ENCODE measurements at regions not wholly inside any gene's neighbourhood (a gene's known extent, or its start where the extent isn't known, plus 50 kb on each side); places are given as distances from the start of the nearest gene placed in this dataset.
"Not testable (repeated sequence)": the region's sequence is repeated elsewhere in the genome, so short reads cannot be mapped to it uniquely, and the experiment has no call there.

DNA sequence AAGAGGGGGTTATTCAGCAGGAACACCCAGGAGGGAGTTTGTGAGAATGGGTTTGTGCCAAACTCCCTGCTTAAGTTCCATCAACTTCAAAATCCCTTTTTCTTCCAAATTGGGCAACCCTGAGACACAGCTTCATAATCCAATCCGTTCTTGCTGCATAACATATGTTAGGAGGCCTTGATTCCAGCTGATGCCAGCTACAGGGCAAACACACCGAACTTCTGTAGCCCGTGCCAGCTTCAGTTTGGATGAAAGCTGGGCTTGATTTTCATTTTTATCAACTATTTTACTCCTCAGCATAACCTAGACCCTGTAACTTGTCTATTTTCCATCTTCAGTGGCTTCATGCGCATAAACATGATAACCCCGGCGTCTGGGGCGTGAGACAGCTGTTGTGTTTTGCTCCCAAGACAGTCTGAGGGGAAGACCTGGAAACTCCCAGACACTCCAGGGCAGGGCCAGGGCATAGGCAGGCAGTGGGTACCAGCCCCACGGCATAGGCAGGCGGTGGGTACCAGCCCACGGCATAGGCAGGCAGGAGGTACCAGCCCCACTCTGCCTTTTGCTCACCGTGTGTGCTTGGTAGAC, 220.4 kb downstream of the C16orf95 start:
- DNase-seq (ENCODE audit: low read depth in 2 of 2) = no peak

DNA sequence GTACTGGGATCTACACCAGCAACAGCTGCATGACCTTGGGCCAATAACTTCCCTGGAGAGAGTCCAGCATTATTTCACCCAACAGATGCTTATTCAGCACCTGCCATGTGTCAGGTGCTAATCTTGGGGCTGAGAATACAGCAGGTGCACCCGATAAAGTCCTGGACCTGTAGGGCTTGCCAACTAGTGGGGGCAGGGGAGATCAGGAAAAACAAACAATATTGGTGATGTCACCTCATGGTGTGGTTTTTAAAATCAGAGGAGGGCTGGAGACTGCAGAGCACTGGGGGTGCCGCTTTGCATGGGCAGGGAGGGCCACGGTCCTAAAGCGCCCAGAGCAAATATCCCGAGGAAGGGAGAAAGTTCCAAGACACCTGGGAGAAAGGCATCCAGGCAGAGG, 218.8 kb downstream of the C16orf95 start:
- DNase-seq (ENCODE audit: low read depth in 2 of 2) = no peak

GRCh38 chr16:87098976-87099720, 218.0 kb downstream of the C16orf95 start:
- DNase-seq (ENCODE audit: low read depth in 2 of 2) = no peak

GRCh38 chr16:87100306-87101058, 216.7 kb downstream of the C16orf95 start:
- DNase-seq (ENCODE audit: low read depth in 2 of 2) = no peak

- no peak for DNase-seq (ENCODE audit: low read depth in 2 of 2)
These were observed 215.3 kb downstream of the C16orf95 start for GRCh38 chr16:87101903-87102302.

GRCh38 chr16:87107201-87107600, 210.0 kb downstream of the C16orf95 start:
- no peak for DNase-seq (ENCODE audit: low read depth in 2 of 2)

DNA sequence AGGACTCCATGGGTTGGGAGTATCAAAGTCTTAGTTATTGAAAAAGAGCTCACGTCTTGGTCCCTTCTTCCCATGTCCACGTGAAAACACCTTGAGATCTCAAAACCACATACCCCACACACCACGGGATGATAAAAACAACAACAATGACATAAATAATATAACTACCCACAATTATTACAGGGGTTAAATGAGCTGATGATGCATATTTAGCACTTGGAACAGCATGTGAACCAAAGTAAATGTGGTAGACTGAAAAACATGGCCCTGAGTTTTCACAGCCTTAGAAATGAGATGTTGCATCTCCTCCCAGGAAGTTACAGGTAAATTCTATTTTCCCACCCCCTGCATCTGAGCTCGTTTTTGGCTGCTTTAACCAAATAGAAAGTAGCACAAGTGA, 208.9 kb downstream of the C16orf95 start:
- DNase-seq (ENCODE audit: low read depth in 2 of 2) = no peak

DNA sequence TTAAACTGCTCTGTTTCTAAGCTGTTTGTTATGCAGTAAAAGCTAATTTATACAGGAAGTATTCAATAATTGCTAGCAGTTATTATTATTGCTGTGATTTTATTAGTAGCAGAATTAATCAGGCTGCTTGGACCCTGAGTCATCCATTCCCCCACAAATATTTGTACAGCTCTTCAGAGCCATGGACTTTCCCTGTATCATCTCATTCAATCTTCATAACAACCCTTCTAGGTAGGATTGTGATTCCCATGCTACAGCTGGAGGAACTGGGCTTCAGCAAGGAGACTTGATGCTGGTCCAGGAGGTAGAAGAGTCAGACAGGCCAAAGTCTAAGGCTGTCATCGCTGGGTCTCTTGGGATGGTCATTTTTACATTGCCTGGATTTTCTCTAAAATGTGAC, 208.3 kb downstream of the C16orf95 start:
- DNase-seq (ENCODE audit: low read depth in 2 of 2) = no peak

- DNase-seq (ENCODE audit: low read depth in 2 of 2) = no peak
These were observed 202.4 kb downstream of the C16orf95 start for GRCh38 chr16:87114832-87115231.

DNA sequence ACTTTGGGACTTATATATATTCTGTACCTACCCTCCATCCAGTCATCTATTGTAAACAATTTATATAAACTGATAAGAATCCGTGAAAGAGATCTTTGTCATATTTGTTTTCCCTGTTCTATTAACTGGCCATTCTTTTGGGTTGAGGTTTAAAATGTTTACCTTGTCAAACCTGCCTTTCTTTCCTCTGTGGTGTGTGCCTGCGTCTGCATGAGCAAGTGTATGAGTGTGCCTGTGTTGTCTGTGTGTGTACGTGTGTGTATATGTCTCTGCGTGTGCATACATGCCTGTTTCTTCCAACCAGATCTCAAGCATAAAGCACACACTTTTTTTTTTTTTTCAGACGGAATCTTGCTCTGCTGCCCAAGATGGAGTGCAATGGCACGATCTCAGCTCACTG, 201.5 kb downstream of the C16orf95 start:
- DNase-seq (ENCODE audit: low read depth in 2 of 2) = no peak

GRCh38 chr16:87117936-87118335, 199.3 kb downstream of the C16orf95 start:
- no peak for DNase-seq (ENCODE audit: low read depth in 2 of 2)

DNA sequence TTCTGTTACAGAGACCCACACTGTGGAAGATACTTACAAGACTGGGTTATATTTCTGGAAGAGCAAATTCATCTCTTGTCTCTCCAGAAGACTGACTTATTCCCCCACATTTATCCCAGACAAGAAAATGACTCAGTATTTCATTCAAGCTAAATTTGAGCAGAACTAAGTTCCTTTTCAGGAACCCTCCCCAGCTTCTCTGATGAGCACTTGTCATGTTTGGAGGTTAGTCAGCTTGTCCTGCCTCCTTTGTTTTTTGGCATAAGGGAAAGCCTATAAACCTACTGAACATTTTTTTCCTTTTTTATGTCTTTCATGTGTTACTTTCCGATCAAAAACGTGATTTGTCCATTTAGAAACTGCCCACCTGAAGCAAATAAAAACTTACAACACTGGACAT, 198.0 kb downstream of the C16orf95 start:
- no peak for DNase-seq (ENCODE audit: low read depth in 2 of 2)

DNA sequence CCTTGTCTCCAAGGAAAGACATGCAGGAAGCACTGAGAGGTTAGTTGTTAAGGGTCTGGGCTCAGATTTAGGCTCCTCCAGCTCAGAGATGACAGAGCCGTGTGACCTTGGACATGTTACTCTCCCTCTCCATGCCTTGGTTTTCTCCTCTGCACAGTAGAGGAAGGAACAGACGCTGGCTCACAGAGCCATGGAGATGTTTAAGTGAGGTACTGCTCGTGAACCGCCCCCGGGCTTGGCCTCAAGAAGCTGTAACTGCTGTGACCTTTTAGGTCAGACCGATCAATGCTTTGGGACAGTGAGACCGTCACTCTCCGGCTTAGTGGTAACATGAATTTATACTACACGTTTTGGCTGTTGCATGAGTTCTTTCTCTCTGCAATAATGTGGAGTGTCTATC, 197.4 kb downstream of the C16orf95 start:
- DNase-seq (ENCODE audit: low read depth in 2 of 2) = no peak

- DNase-seq (ENCODE audit: low read depth in 2 of 2) = no peak
These were observed 195.4 kb downstream of the C16orf95 start for GRCh38 chr16:87121816-87122215.

DNA sequence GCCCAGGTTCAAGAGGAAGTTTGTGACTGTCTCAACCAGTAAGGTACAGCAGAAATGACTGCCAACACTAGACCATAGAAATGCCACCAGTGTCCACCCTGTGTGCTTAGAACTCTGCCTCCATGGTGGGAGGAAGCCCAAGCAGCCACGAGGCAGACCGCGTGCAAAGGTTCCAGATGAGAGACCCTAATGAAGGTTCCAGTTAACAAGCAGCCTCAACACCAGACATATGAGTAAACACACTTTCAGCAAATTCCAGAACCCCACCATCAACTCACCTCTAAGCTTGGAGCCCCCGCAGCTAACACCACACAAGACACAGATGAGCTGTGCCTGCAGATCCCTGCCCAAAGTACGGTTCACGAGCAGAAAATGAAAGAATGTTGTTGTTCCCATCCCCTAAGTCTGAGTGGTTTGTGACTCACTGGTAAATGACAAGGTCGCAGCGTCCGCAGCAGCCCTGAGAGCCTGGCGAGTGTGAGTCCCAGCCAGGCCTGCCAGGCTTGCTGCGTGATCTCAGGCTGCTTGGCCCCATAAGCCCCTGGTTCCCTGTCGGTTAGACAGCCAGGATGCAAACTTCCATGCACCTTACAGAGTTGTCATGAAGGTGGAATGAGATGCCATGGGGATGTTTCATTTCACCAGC, 193.7 kb downstream of the C16orf95 start:
- DNase-seq (ENCODE audit: low read depth in 2 of 2) = no peak

DNA sequence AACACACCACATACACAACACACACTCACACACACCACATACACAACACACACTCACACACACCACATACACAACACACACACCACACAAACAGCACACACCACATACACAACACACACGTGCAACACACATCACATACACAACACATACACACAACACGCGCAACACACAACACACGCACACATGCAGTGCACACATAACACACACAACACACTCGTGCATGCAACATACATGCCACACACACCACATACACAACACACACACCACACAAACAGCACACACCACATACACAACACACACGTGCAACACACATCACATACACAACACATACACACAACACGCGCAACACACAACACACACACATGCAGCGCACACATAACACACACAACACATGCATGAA, 192.8 kb downstream of the C16orf95 start:
- not testable (repeated sequence) for DNase-seq (ENCODE audit: low read depth in 2 of 2)

- DNase-seq (ENCODE audit: low read depth in 2 of 2) = no peak
These were observed 191.7 kb downstream of the C16orf95 start for GRCh38 chr16:87125206-87126155.

GRCh38 chr16:87126403-87127025, 190.7 kb downstream of the C16orf95 start:
- DNase-seq (ENCODE audit: low read depth in 2 of 2) = no peak

- no peak for DNase-seq (ENCODE audit: low read depth in 2 of 2)
These were observed 190.0 kb downstream of the C16orf95 start for GRCh38 chr16:87127061-87127765.

DNA sequence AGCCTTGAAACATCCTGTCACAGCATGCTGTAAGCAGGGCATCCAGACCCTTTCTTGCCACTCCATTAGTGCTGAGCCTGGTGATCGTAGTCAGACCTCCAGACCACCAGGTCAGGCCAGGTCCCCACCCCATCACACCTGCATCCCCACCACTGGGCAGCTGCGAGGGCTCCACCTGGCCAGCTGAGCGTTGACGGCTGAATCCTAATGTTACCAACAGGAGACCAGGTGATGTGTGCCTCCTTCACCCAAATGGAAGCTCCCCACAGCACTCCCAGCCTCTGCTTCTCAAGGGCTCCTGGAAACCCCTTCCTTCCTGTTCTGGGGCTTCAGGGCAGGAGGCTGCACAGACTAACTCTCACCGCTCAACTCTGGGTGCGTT, 189.4 kb downstream of the C16orf95 start:
- DNase-seq (ENCODE audit: low read depth in 2 of 2) = no peak

Data from stimulated activated CD8-positive, alpha-beta memory T cell treated with anti-CD3 and anti-CD28 coated beads, Interleukin-15, amount 100 ng/mL, for 48 hours (primary cell).